ENCODE measurements at regions not wholly inside any gene's neighbourhood (a gene's known extent, or its start where the extent isn't known, plus 50 kb on each side); places are given as distances from the start of the nearest gene placed in this dataset.
"Not testable (repeated sequence)": the region's sequence is repeated elsewhere in the genome, so short reads cannot be mapped to it uniquely, and the experiment has no call there.

DNA sequence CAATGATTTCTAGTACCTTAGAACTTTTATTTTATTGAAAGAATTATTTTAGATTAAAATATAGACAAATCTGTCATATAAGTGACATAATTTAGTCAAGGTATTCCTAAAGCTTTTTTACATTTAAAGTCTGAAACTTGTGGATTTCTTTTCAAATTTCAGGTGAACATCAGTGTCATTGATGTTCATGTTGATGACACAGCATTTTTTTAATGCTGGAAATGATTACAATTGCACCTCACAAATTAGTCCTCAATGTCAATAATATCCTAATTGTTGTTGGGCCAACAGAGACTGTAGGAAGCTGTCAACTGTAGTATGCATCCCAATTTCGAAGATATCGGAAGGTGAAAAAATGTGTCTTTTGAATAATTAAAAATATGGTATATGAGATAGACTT lies 214.4 kb upstream of the ARL4C start:
- intact Hi-C loops (cut with DNase I), result no loop called here
- ATAC-seq (no peak), DNase-seq (ENCODE audit: missing footprints) (no peak)

DNA sequence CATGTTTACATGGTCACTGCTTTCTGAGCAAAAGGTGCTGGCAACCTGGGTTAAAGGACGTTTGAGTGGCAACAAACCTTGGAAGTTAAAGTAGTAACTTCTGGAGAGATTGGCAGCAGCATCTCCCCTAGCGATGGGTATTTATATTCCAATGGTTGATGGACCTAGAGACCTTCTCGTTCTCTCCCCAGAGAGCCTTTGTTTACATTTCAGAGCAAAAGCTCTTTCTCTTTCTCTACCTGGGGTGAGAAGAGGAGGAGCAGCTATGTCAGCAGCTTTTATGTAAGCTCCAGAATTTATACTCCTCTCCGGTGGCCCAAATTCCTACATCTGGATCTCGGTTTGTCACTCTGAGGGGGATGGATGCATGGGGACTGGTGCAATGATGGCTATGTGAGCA lies 213.7 kb upstream of the ARL4C start:
- DNase-seq (ENCODE audit: missing footprints) (no peak), ATAC-seq (no peak)
- intact Hi-C loops (cut with DNase I), result no loop called here

DNA sequence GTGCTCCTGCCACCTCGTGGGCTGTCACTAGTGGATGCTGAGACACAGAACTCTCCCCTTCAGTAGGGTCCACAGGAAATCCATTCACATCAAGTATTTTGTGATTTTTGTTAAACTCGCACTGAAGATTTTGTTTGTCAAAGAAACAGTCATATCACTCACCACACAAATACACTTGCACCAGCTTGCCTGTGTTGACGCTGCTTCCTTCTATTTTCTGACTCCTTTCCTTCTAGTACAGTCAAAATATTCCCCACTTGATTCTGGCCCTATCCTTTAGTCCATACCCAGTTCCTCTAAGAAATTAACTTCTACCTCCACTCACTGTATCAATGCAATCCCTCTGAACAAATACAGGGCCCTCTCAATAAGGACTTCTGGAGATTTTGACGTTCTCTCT lies 213.2 kb upstream of the ARL4C start:
- no peak for DNase-seq (ENCODE audit: missing footprints)
- no peak for ATAC-seq
- intact Hi-C loops (cut with DNase I), result no loop called here

DNA sequence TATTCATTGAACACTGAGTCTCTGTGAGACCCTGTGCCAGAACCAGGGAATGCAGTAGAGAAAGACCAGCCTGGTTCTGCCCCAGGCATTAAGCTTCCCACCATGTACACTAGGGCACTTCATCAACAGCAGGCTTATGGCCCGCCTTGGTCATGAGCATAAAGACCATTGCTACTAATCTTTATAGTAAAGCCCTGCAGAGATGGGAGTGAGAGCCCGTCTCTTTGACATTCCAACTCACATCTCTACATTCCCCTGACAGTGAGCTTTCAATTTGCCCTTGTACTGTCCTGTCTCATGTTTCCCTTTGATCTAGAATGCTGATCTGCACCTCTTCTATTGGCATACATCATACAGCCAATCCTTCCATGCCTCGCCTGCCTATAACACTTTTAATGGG lies 211.8 kb upstream of the ARL4C start:
- ATAC-seq (no peak), DNase-seq (ENCODE audit: missing footprints) (no peak)
- intact Hi-C loops (cut with DNase I), result no loop called here

DNA sequence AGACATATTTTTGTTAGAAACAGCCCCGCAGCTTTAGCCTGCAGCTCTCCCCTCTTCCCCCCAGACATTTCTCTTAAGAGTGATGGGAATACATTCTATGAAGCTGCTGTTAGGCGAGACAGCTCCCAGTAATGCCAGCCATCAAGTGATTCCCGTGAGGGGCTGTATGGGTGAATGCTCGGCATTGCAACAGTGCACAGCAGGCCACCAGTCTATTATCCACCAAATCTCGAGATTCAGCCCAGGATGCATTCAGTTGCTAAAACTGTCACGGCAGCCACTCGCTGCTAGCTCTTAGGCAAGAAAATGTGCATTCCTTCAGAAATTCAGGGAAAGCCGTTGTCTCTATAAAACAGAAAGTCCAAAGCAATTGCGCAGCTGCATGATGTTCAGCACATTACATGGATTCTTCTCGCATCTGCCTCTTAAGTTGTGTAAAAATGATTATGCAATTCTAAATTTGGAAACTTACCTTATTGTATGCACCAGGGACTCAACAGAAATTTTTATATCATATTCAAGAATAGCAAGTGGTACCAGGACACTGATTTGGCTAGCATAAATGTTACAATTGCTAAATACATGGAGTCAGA lies 211.3 kb upstream of the ARL4C start:
- intact Hi-C loops (cut with DNase I), result no loop called here
- ATAC-seq, result no peak
- DNase-seq (ENCODE audit: missing footprints), result no peak

DNA sequence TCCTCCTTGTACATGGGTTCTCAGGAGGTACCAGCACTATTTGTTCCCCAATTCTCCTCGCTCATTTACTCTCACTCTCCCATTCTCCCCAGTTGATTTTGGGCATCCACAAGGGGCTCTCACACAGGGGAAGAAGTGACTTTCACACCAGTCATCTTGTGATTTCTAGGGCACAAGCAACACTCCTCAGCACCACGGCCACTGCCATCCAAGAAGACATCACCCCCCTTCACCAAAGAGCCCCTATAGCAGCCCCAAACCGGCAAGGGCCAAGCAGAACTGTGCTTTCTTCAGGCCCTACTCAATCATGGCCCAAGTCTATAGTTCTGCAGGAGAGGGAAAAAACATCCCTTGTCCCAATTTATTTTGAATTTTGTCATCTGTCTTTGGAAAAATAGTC lies 209.2 kb upstream of the ARL4C start:
- DNase-seq (ENCODE audit: missing footprints) (no peak), ATAC-seq (no peak)
- intact Hi-C loops (cut with DNase I), result no loop called here

DNA sequence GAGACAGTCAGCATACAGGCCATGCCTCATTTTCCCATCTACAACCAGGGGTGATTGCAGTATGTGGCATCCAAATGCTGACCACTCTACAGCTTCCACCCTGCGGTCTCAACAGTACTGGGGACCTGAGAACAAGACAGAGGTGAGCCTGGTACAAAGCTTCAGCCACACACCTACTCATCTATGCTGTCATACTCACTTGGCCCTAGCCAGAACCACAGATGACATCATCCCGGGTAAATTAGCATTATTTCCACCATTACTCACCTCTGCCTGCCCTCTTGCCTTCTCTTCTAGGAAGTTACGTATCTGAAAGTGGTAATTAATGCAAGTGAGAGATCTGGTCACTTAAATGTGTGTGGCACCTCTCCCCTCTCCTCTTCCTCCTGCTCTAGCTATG lies 208.2 kb upstream of the ARL4C start:
- no peak for ATAC-seq
- intact Hi-C loops (cut with DNase I), result no loop called here
- no peak for DNase-seq (ENCODE audit: missing footprints)

DNA sequence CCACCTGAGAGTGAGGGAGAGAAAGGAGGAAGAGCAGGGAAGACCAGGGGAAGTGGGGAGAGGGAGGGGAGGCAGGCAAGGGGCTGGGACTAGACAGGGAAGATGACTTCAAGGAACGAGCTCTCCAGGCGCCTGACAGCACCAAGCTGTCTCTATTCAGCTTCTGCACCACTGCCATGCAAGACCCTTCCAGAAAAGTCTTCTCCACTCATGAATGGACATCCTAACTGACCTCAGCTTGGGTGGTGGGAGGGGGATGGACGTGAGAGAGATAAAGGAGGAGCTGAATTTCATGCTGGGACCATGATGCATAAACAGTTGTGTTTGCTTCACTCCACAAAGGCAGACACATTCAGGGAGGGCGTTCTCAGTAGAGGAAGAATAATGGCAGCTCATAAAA lies 206.4 kb upstream of the ARL4C start:
- DNase-seq (ENCODE audit: missing footprints) (no peak), ATAC-seq (no peak)
- intact Hi-C loops (cut with DNase I), result no loop called here

DNA sequence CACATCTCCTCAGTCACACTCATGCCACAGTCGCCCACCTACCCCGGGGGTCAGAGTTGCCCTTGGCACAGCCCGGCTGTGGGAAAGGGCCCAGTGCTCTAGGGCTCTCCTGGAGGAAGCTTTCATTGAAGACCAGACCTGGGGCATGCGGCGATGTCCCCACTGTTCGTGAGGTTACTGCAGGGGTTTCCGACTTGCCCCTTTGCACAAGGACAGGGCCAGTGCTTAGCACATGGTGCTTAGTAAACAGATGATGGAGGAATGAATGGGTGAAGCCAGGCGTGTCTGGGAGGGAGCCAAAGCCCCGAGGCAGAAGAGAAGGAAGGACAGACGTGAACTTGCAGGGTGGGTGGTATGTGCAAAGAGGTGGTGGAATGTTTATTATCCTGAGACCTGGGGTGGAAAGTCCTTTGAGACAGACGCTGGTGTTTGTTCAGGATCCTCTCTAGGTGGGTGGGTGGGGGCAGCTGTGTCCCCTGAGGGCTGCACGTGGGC lies 205.9 kb upstream of the ARL4C start:
- intact Hi-C loops (cut with DNase I), result no loop called here
- DNase-seq (ENCODE audit: missing footprints), result no peak
- no peak for ATAC-seq

DNA sequence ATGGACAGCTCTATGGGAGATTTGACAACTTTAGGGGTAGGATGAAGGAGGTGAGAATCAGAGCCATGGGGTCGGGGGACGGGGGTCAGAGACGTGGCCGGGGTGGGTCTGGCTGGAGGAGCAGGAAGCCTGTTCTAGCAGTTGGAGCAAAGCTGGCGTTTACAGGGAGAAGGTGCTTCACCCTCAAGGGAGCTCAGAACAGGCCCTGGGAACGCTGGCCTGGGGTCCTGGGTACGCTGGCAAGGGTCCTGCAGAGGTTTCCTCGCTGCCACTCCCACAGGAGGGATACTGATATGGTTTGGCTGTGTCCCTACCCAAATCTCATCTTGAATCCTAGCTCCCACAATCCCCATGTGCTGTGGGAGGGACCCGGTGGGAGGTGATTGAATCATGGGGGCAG lies 205.0 kb upstream of the ARL4C start:
- no peak for DNase-seq (ENCODE audit: missing footprints)
- no peak for ATAC-seq
- intact Hi-C loops (cut with DNase I), result no loop called here

DNA sequence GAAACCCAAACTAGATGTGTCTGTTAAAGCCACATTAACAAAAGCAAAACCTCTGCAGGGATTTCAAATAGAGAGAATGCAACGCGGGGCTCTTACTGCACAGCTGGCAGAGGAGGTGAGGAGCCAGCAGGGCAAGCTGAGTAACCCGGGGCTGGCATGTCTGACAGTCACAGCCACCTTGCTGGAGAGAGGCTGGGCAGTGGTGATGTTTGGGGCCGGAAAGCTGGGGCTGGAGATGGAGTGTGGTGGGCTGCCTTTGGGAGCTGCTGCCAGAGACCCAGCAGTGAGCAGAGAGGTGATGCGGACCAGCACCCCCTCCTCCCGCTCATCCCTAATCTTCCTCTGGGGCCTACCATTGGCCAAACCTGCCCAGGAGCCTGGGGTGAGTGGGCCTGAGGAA lies 204.5 kb upstream of the ARL4C start:
- no peak for DNase-seq (ENCODE audit: missing footprints)
- intact Hi-C loops (cut with DNase I), result no loop called here
- ATAC-seq, result no peak

DNA sequence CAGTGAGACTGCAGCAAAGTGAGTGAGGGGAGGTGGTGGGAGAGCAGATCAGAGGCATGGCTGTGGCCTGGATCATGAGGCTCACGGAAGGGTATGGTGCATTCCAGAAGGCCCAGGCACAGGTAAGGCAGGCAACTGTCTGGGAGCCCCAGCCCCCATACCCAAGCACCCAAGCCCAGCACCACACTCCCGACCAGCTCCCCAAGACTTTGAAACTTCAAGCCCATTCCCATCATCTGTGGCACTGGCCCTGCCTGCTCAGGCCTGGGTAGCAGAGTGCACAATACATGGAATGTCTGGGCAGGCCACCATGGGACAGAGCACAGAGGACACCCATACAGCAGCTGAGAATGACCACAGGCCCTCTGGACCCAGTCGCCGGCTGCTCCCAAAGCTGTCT lies 202.6 kb upstream of the ARL4C start:
- DNase-seq (ENCODE audit: missing footprints) (no peak), ATAC-seq (no peak)
- intact Hi-C loops (cut with DNase I), result no loop called here

DNA sequence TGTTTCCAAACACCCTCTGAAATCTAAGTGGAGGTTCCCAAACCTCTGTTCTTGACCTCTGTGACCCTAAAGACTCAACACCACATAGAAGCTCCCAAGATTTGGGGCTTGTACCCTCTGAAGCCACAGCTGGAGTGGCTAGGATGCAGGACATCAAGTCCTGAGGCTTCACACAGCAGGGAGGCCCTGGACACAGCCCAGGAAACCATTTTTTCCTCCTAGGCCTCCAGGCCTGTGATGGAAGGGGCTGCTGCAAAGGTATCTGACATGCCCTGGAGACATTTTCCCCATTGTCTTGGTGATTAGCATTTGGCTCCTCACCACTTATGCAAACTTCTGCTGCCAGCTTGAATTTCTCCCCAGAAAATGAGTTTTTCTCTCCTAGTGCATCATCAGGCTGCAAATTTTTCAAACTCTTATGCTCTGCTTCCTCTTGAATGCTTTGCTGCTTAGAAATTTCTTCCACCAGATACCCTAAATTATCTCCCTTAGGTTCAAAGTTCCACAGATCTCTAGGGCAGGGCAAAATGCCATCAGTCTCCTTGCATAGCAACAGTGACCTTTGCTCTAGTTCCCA lies 200.5 kb upstream of the ARL4C start:
- ATAC-seq; DNase-seq (ENCODE audit: missing footprints); intact Hi-C loops (cut with DNase I): not testable (repeated sequence)

DNA sequence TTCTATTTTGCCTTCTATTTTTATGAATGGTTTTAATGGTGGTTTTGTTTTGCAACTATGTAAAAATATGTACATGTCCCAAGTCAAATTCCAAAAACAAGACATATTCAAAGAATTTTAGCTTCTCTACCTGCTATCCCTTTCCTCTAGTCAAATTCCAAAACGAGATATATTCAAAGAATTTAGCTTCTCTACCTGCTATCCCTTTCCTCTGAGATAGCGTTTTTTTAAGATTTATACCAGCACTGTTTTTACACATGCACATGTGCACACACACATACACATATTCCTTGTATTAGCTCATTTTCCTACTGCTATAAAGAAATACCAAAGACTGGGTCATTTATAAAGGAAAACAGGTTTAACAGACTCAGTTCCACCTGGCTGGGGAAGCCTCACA lies 199.1 kb upstream of the ARL4C start:
- no peak for DNase-seq (ENCODE audit: missing footprints)
- intact Hi-C loops (cut with DNase I), result no loop called here
- no peak for ATAC-seq

DNA sequence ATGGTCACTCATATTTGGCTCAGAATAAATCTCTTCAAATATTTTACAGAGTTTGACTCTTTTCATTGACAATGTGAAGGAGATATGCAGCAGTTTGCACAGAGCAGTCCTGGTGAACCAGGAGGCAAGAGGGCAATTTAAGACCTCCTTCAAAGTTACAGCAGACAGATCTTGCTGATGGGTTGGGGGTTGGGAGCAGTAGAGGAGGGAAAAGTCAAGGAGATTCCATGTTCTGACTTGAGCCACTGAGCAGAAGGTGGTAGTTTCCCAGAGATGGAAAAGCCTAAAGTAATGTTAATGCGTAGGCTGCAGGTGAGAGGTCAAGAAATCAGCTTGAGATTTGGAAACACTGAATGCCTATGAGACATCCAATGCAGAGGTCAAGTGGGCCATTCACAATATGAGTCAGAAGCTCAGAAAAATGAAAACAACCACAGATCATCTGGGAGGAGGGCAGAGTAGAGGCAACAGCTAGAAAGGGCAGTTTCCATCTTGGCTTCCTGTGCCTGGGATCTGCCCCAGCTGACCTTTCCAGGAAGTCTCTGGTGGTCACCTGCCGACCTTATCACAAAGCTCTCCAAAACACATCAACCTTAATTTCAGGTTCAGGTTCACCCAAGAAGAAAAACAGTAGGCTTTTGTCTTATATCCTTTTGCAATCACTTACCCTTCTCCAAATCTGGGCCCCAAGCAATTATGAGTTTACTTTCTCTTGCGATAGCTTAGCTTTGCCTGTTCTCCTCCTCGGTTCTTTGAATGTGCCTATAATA lies 197.5 kb upstream of the ARL4C start:
- ATAC-seq (no peak), DNase-seq (ENCODE audit: missing footprints) (no peak)
- intact Hi-C loops (cut with DNase I), result no loop called here

DNA sequence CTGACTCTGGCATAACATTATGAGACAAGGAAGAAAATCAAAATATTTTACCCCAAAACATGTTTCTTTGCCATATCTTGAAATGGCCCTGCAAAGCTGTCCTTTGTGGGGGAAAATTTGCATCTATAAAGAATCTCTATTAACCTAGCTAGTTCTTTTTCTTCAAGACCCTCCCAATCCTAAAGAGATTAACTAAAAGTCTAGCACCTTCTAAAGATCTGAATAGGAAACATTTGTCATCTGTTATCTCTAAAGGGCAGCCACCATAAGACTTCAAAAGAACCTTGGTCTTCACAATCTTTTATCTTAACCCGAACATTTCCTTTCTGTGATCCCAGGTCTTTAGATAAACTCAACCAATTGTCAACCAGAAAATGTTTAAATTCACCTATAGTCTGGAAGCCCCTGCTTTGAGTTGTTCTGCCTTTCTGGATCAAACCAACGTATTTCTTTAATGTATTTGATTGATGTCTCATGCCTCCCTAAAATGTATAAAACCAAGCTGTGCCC lies 196.9 kb upstream of the ARL4C start:
- DNase-seq (ENCODE audit: missing footprints); intact Hi-C loops (cut with DNase I); ATAC-seq: not testable (repeated sequence)

DNA sequence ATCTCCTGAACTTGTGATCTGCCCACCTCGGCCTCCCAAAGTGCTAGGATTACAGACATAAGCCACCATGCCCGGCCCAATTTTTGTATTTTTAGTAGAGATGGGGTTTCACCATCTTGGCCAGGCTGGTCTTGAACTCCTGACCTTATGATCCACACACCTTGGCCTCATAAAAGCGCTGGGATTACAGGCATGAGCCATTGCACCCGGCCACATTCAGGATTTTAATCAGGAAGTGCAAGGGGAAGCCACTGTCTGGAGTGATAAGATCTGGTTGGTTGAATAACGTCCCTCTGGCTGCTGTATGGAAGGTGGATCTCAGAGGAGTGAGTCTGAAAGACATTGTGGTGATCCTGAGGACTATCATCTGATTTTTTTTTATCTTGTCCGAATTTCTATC lies 196.3 kb upstream of the ARL4C start:
- ATAC-seq; intact Hi-C loops (cut with DNase I); DNase-seq (ENCODE audit: missing footprints): not testable (repeated sequence)

DNA sequence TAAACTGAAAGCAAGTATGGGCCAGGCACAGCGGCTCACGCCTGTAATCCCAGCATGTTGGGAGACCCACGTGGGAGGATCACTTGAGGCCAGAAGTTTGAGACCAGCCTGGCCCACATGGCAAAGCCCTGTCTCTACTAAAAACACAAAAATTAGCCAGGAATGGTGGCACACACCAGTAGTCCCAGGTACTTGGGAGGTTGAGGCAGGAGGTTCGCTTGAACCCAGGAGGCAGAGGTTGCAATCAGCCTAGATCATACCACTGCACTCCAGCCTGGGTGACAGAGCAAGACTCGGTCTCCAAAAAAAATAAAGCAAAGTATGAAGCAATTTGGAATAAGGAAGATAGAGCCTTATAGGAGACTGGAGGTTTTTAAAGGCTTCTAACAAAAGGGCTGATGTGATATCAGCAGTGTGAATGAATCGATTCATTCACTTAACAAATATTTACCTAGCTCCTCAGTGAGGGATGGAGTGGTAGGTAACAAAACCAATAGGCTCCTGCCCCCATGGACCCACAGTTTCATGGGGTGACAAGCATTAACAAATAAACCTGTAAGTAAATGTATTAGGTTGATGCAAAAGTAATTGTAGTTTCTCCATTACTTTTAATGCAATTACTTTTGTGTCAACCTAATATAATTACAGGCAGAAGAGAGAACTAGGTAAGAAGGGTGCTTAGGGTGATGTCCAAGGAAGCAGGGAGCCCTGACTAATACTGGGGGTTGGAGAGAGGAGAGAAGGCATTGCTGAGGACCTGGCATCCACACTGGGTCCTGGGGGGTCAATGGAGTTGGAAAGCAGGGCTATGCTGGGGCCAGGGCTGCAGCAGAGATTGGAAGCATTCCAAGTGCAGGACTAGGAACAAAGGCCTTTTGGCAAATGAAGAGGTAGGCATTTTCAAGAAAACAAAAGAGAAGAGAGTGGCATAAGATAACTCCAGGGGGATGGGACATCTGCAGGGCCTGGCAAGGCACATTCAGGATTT lies 195.4 kb upstream of the ARL4C start:
- ATAC-seq, result no peak
- DNase-seq (ENCODE audit: missing footprints), result no peak
- intact Hi-C loops (cut with DNase I), result no loop called here

DNA sequence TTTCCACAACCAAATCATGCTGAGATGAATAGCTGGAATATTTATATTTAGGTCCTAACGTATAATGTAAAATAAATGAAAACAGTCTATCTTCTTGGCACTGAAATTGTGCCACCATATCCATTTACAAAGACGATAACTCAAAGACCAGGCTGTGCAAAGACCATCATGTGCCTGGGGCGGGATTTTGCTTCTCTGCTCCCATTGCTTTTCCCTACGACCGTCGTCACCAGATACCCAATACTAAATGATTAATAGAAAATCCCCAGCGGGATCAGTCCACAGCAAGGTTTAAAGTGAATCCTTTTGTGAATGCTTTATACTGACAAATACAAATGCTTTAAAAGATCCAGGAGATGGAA lies 194.3 kb upstream of the ARL4C start:
- intact Hi-C loops (cut with DNase I), result no loop called here
- DNase-seq (ENCODE audit: missing footprints), result no peak
- no peak for ATAC-seq

Measured in Right ventricle myocardium inferior (tissue), 1 donor.